Activated naive CD8-positive, alpha-beta T cell treated with anti-CD3 and anti-CD28 coated beads, Interleukin-2, amount 10 ng/mL, durations not matched to agents 7 days and 5 days (primary cell): ENCODE measurements at regions not wholly inside any gene's neighbourhood (a gene's known extent, or its start where the extent isn't known, plus 50 kb on each side); places are given as distances from the start of the nearest gene placed in this dataset.

ENCODE experiments used
- ATAC-seq: fragments of 150-1000 bp; cut with Tn5 transposase; one replicate; pipeline ENCODE4 v1.10.0; 2021; ENCODE audit warnings: low read depth, moderate library complexity
- POLR2A ChIA-PET: fragments of 350-600 bp; sonication (Branson Sonifier 250); formaldehyde crosslinking; loops from one replicate; lab custom pipeline; 2021; ENCODE audit warnings: antibody characterized with exemption; lab: Charles Lee
- DNase-seq: peaks from one replicate; pipeline ENCODE4 v3.0.0; 2021
- H3K27ac Mint-ChIP-seq: one replicate; pipeline ENCODE4 v1.8.0; 2022; ENCODE audit warnings: mild to moderate bottlenecking, mixed read lengths
- H3K27me3 Mint-ChIP-seq: one replicate; pipeline ENCODE4 v1.8.0; 2022; ENCODE audit warnings: mild to moderate bottlenecking, moderate library complexity, mixed read lengths
- H3K36me3 Mint-ChIP-seq: one replicate; pipeline ENCODE4 v1.8.0; 2021; ENCODE audit warnings: mild to moderate bottlenecking, mixed read lengths
- H3K4me1 Mint-ChIP-seq: one replicate; pipeline ENCODE4 v1.8.0; 2021; ENCODE audit warnings: mixed read lengths
- H3K4me3 Mint-ChIP-seq: one replicate; pipeline ENCODE4 v1.8.0; 2022; ENCODE audit warnings: mild to moderate bottlenecking, moderate library complexity, mixed read lengths
- H3K9me3 Mint-ChIP-seq: one replicate; pipeline ENCODE4 v1.8.0; 2021; ENCODE audit warnings: mixed read lengths

DNA sequence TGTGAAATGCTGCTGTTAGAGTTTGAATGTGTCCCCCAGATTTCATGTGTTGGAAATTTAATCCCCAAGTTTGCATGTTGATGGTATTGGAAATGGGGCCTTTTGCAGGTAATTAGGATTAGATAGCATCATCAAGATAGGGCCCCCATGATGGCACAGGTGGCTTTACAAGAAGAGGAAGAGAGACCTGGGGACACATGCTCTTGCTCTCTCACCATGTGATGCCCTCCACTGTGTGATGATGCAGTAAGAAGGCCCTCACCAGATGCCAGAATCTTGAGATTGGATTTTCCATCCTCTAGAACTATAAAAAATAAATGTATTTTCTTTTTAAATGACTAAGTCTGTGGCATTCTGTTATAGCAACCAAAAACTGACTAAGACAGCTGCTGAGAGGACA is 57.0 kb upstream of the NEK7 start:
- Mint-ChIP-seq H3K4me3 (no peak overlapping the region), H3K27me3 (peaks cover 2% of the 10 kb centered on the region), H3K4me1 (peaks cover 25% of the 10 kb centered on the region), H3K9me3 (peaks cover 2% of the 10 kb centered on the region), H3K27ac (no peak overlapping the region), H3K36me3 (peaks cover 13% of the 10 kb centered on the region)
- ATAC-seq (no peak), DNase-seq (no peak)
- POLR2A ChIA-PET: no interaction called here

- DNase-seq: no peak
- Mint-ChIP-seq H3K4me3 (peak overlapping the region; percentile 72), H3K4me1 (peaks cover 27% of the 10 kb centered on the region), H3K27ac (peak overlapping the region; percentile 90), H3K36me3 (peaks cover 13% of the 10 kb centered on the region), H3K9me3 (peaks cover 2% of the 10 kb centered on the region), H3K27me3 (no peaks in the 10 kb centered on the region)
- POLR2A ChIA-PET: interaction anchor here (0.6 to 1.4 kb wide), 5 partner anchors 16 to 499 kb away, joined by 3 to 10 read pairs (median 4); partner anchors contain the start of gene NEK7
- ATAC-seq: peak; percentile 19
These were observed 54.9 kb upstream of the NEK7 start for GRCh38 chr1:198101716-198102453.

- H3K4me3 Mint-ChIP-seq: peak overlapping the region; percentile 72
- peaks cover 2% of the 10 kb centered on the region for H3K9me3 Mint-ChIP-seq
- peaks cover 27% of the 10 kb centered on the region for H3K4me1 Mint-ChIP-seq
- DNase-seq: no peak
- no peaks in the 10 kb centered on the region for H3K27me3 Mint-ChIP-seq
- peaks cover 13% of the 10 kb centered on the region for H3K36me3 Mint-ChIP-seq
- peak overlapping the region; percentile 90 for H3K27ac Mint-ChIP-seq
- POLR2A ChIA-PET: interaction anchor here (0.7 to 1.4 kb wide), 4 partner anchors 16 to 519 kb away, joined by 3 to 10 read pairs (median 4); partner anchors contain the start of gene NEK7
- ATAC-seq: peak; percentile 87
These were observed 54.4 kb upstream of the NEK7 start for GRCh38 chr1:198102454-198102827.

- no peak for DNase-seq
- H3K4me1 Mint-ChIP-seq: peaks cover 27% of the 10 kb centered on the region
- H3K27ac Mint-ChIP-seq: no peak overlapping the region
- H3K27me3 Mint-ChIP-seq: no peaks in the 10 kb centered on the region
- POLR2A ChIA-PET: no interaction called here
- peaks cover 2% of the 10 kb centered on the region for H3K9me3 Mint-ChIP-seq
- no peak overlapping the region for H3K4me3 Mint-ChIP-seq
- ATAC-seq: no peak
- H3K36me3 Mint-ChIP-seq: peaks cover 7% of the 10 kb centered on the region
These were observed 51.6 kb upstream of the NEK7 start for GRCh38 chr1:198105185-198105584.

DNA sequence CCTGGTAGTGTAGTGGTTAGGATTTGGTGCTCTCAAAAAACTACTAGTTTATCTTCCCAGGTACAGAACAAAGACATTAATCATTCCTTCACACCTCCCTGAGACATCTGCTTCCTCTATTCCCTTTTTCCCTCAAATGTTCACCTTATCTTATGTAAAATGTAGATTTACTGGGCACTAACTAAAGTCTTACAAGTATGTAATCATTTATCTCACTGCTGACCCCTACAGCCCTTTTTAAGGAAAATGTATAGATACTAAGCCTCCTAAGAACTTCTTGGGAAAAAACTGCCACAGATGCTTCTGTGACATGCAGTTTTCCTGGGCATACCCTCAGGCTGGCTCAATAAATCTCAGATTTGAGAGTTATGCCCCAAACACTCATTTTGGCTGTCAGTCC is 50.8 kb upstream of the NEK7 start:
- Mint-ChIP-seq H3K27ac (no peak overlapping the region), H3K4me1 (peaks cover 26% of the 10 kb centered on the region), H3K9me3 (peaks cover 2% of the 10 kb centered on the region), H3K27me3 (no peaks in the 10 kb centered on the region), H3K36me3 (peaks cover 6% of the 10 kb centered on the region), H3K4me3 (no peak overlapping the region)
- no peak for DNase-seq
- no peak for ATAC-seq
- POLR2A ChIA-PET: no interaction called here
